VCaP (cell line): ENCODE measurements at regions not wholly inside any gene's neighbourhood (a gene's known extent, or its start where the extent isn't known, plus 50 kb on each side); places are given as distances from the start of the nearest gene placed in this dataset.
A peak's percentile ranks its signal among the peaks of the same experiment; 100 is the strongest.

Experiments used
- H3K27ac ChIP-seq: fragments of 450-650 bp; 2 replicates; pipeline ENCODE4 v1.5.1; 2017
- TF ChIP-seq, protein P1 (sequence below): fragments of 450-650 bp; conservative IDR thresholded peaks from 2 replicates; pipeline ENCODE4 v1.5.1; 2017; ENCODE audit warnings: mild to moderate bottlenecking, moderate library complexity

DNA sequence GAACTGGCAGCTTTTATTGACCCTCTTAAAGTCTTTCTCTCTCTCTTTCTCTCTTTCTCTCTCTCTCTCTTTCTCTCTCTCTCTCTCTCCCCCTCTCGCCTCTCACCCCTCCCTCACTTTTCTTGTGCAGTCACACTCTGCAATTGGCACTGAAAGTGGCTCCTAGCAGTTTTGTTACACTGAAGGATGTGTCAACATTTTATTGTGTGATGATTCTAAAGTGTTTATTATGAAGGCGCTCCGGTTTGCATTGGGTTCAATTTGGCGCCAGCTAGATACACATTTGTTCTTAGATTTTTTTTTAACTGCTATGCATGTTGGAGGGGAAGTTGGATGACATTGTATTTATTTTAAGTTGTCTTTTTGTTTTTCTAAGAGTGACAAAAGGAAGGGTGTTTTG lies 64.0 kb upstream of the CHRM3 start:
- TF ChIP-seq, protein P1, sequence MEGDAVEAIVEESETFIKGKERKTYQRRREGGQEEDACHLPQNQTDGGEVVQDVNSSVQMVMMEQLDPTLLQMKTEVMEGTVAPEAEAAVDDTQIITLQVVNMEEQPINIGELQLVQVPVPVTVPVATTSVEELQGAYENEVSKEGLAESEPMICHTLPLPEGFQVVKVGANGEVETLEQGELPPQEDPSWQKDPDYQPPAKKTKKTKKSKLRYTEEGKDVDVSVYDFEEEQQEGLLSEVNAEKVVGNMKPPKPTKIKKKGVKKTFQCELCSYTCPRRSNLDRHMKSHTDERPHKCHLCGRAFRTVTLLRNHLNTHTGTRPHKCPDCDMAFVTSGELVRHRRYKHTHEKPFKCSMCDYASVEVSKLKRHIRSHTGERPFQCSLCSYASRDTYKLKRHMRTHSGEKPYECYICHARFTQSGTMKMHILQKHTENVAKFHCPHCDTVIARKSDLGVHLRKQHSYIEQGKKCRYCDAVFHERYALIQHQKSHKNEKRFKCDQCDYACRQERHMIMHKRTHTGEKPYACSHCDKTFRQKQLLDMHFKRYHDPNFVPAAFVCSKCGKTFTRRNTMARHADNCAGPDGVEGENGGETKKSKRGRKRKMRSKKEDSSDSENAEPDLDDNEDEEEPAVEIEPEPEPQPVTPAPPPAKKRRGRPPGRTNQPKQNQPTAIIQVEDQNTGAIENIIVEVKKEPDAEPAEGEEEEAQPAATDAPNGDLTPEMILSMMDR: no peak

DNA sequence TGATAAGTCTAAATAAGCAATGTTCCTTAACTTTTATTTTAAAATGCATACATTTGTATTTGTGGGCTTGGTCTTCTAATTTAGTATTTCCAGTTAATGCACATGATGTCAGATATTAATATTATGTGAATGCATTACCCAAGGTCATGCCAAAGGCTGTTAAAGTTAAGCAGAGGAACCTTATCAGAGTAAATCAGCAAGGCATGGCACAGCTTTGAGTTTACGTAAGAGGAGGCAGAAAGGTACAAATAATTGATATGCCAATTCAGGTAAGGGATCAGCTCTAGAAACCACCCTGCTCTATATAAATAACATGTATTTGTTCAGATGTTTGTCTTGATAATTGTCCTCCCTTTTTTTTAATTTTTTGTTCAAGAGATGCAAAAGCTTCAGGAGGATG lies 64.5 kb upstream of the CHRM3 start:
- TF ChIP-seq, protein P1: no peak
- H3K27ac ChIP-seq: peak overlapping the region; percentile 9; the same call in 1 of the 2 replicates

More for the DNA sequence above, 64.0 kb upstream of the CHRM3 start:
- peak overlapping the region; percentile 9; the same call in 1 of the 2 replicates for H3K27ac ChIP-seq

GRCh38 chr1:239317948-239318347 lies 68.4 kb upstream of the CHRM3 start:
- H3K27ac ChIP-seq: no peak overlapping the region
- TF ChIP-seq, protein P1: no peak

DNA sequence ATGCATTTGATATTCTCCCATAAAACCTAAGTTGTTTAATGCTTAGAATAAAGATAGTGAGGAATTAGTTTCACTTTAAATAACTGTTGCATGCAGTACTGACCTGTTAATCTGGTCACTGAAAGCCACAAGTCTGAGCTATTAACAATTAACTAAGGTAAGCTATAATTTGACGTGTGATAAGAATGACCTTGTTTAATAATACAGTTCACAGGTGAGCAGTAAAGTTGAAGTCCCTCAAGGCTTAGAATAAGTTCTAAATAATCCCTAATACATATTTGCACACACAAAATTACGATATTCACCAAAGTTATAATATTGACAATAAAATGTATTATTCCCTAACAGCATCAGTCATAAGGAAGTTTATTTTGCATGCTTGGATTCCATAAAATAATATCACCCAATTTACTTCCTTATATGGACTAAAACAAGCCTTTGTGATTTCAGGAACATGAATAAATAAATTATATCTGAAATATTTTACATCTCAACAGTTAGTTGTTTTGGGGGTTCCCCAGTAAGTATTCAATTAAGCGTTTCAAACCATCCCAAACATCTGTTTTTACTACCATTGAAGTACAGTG lies 70.6 kb upstream of the CHRM3 start:
- TF ChIP-seq, protein P1: no peak

GRCh38 chr1:239311331-239311730 lies 75.0 kb upstream of the CHRM3 start:
- no peak overlapping the region for H3K27ac ChIP-seq
- TF ChIP-seq, protein P1: no peak

More for the DNA sequence above, 70.6 kb upstream of the CHRM3 start:
- no peak overlapping the region for H3K27ac ChIP-seq

DNA sequence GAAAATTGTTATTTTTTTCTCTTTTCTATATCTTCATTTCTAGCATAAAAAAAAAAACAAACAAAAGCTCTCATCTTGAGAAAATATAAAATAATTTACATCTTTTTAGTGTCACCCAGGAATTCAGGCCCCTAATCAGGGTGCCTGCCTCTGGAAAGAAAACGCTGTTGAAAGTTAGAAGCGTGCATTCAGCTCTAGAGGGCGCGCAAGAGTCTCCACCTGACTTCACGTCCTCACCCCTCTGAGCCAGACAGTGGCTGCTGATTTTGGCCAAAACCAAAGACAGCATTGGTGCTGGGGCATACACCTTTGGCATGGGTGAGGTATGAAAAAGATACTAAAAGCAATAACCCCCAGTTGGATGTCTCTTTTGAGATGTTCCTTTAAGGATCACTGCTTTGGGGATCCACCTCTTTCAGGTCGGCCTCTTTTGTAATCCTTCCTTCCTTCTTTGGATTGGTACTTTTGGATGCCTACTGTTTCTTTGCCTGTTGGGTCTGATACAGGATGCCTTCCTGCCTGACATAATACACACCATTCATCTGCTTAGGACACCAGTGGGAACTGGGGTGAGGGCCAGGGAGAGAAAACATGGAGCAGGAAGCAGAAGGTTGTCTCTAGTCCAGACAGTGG lies 77.6 kb upstream of the CHRM3 start:
- H3K27ac ChIP-seq: no peak overlapping the region
- TF ChIP-seq, protein P1: peak; percentile 49

DNA sequence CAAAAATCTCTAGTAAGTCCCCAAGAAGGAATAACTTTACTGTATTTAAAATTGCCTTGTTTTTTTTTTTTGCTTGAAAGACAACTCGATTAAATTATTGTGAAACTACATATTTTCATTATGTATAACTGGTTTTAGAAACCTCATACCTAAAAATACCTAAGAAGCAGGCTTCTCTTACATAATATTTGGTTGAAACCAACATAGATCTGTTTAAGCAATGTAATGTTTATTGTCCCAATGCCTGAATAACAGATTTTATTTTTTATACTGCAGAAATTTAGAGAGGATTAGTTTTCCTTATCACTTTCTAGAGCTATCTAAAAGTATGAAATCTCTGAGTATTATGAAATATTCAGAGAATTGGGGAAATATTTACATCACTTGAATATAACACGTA lies 78.5 kb upstream of the CHRM3 start:
- TF ChIP-seq, protein P1: no peak

More for the DNA sequence above, 78.5 kb upstream of the CHRM3 start:
- H3K27ac ChIP-seq: no peak overlapping the region
